ENCODE measurements at regions not wholly inside any gene's neighbourhood (a gene's known extent, or its start where the extent isn't known, plus 50 kb on each side); places are given as distances from the start of the nearest gene placed in this dataset.
A peak's percentile ranks its signal among the peaks of the same experiment; 100 is the strongest.
"Not testable (repeated sequence)": the region's sequence is repeated elsewhere in the genome, so short reads cannot be mapped to it uniquely, and the experiment has no call there.

GRCh38 chr2:207334624-207335371, 169.1 kb upstream of the KLF7 start:
- no peak for TF ChIP-seq CTCF (conservative IDR thresholded peaks at IDR 0.05; ENCODE audit: low read depth, low read length)
- H3K4me3 ChIP-seq (ENCODE audit: low read depth, low read length) = peak overlapping the region; percentile 20
- DNase-seq (ENCODE audit: low read depth) = peak; percentile 96

- H3K4me3 ChIP-seq (ENCODE audit: low read depth, low read length) = no peak overlapping the region
- no peak for TF ChIP-seq CTCF (conservative IDR thresholded peaks at IDR 0.05; ENCODE audit: low read depth, low read length)
- DNase-seq (ENCODE audit: low read depth) = peak; percentile 93
Measured at GRCh38 chr2:207337234-207338219, 171.8 kb upstream of the KLF7 start.

- H3K4me3 ChIP-seq (ENCODE audit: low read depth, low read length) = no peak overlapping the region
- TF ChIP-seq CTCF (conservative IDR thresholded peaks at IDR 0.05; ENCODE audit: low read depth, low read length) = no peak
- no peak for DNase-seq (ENCODE audit: low read depth)
Measured at GRCh38 chr2:207338220-207338607, 172.5 kb upstream of the KLF7 start.

GRCh38 chr2:207338610-207339009, 172.9 kb upstream of the KLF7 start:
- TF ChIP-seq CTCF (conservative IDR thresholded peaks at IDR 0.05; ENCODE audit: low read depth, low read length) = no peak
- no peak for DNase-seq (ENCODE audit: low read depth)
- no peak overlapping the region for H3K4me3 ChIP-seq (ENCODE audit: low read depth, low read length)

GRCh38 chr2:207341112-207341750, 175.5 kb upstream of the KLF7 start:
- H3K4me3 ChIP-seq (ENCODE audit: low read depth, low read length) = no peak overlapping the region
- no peak for DNase-seq (ENCODE audit: low read depth)
- TF ChIP-seq CTCF (conservative IDR thresholded peaks at IDR 0.05; ENCODE audit: low read depth, low read length) = no peak

- DNase-seq (ENCODE audit: low read depth) = peak; percentile 22
- peak; percentile 18 for TF ChIP-seq CTCF (conservative IDR thresholded peaks at IDR 0.05; ENCODE audit: low read depth, low read length)
Measured at GRCh38 chr2:207341804-207342203, 176.1 kb upstream of the KLF7 start.

GRCh38 chr2:207344596-207345394, 179.0 kb upstream of the KLF7 start:
- DNase-seq (ENCODE audit: low read depth); H3K4me3 ChIP-seq (ENCODE audit: low read depth, low read length): not testable (repeated sequence)

More at GRCh38 chr2:207341804-207342203, 176.1 kb upstream of the KLF7 start:
- no peak overlapping the region for H3K4me3 ChIP-seq (ENCODE audit: low read depth, low read length)
